Coronary artery (tissue), 2 donors: ENCODE measurements at regions not wholly inside any gene's neighbourhood (a gene's known extent, or its start where the extent isn't known, plus 50 kb on each side); places are given as distances from the start of the nearest gene placed in this dataset.

Experiments used
- DNase-seq: peaks from one replicate; pipeline ENCODE4 v3.0.0-alpha.2; 2017; ENCODE audit warnings: low spot score
- H3K27ac ChIP-seq, 2 donors: fragments of 200-600 bp; sonication (generic); one replicate each; pipeline ENCODE4 v1.5.1; 2016 to 2019
- H3K4me3 ChIP-seq: fragments of 200-600 bp; sonication (generic); 2 replicates; pipeline ENCODE4 v1.5.1; 2016; ENCODE audit warnings: mild to moderate bottlenecking, moderate library complexity
- CTCF ChIP-seq: fragments of 200-600 bp; sonication (generic); IDR thresholded peaks from one replicate; pipeline ENCODE4 v1.5.1; 2019; ENCODE audit warnings: antibody characterized with exemption

- no peak overlapping the region for H3K27ac ChIP-seq
- no peak for DNase-seq
- TF ChIP-seq CTCF, result no peak
- no peak overlapping the region for H3K4me3 ChIP-seq
Measured at GRCh38 chr12:89029961-89030360, 322.3 kb downstream of the DUSP6 start.

- Histone ChIP-seq H3K27ac (no peak overlapping the region), H3K4me3 (no peak overlapping the region)
- TF ChIP-seq CTCF, result no peak
- no peak for DNase-seq
Measured at GRCh38 chr12:89024580-89024979, 327.7 kb downstream of the DUSP6 start.

GRCh38 chr12:89023936-89024335, 328.4 kb downstream of the DUSP6 start:
- TF ChIP-seq CTCF, result no peak
- DNase-seq, result no peak
- Histone ChIP-seq H3K27ac (no peak overlapping the region), H3K4me3 (no peak overlapping the region)

GRCh38 chr12:89020689-89021088, 331.6 kb downstream of the DUSP6 start:
- Histone ChIP-seq H3K4me3 (no peak overlapping the region), H3K27ac (no peak overlapping the region)
- TF ChIP-seq CTCF, result no peak
- DNase-seq, result no peak

GRCh38 chr12:89020121-89020480, 332.2 kb downstream of the DUSP6 start:
- no peak overlapping the region for H3K4me3 ChIP-seq
- no peak for DNase-seq
- no peak for TF ChIP-seq CTCF
- H3K27ac ChIP-seq, result no peak overlapping the region

GRCh38 chr12:89019439-89020120, 332.7 kb downstream of the DUSP6 start:
- TF ChIP-seq CTCF, result peak; percentile 50
- Histone ChIP-seq H3K27ac (no peak overlapping the region), H3K4me3 (peak overlapping the region; percentile 60)
- peak; percentile 81 for DNase-seq

GRCh38 chr12:89016970-89017778, 335.1 kb downstream of the DUSP6 start:
- H3K4me3 ChIP-seq, result no peak overlapping the region
- DNase-seq, result no peak
- TF ChIP-seq CTCF, result peak; percentile 56
- H3K27ac ChIP-seq, result no peak overlapping the region
